Brain pericyte (primary cell): ENCODE measurements at regions not wholly inside any gene's neighbourhood (a gene's known extent, or its start where the extent isn't known, plus 50 kb on each side); places are given as distances from the start of the nearest gene placed in this dataset.

Experiments
- DNase-seq: peaks from one replicate; pipeline ENCODE4 v3.0.0-alpha.2; 2012; ENCODE audit warnings: low read depth, low spot score

DNA sequence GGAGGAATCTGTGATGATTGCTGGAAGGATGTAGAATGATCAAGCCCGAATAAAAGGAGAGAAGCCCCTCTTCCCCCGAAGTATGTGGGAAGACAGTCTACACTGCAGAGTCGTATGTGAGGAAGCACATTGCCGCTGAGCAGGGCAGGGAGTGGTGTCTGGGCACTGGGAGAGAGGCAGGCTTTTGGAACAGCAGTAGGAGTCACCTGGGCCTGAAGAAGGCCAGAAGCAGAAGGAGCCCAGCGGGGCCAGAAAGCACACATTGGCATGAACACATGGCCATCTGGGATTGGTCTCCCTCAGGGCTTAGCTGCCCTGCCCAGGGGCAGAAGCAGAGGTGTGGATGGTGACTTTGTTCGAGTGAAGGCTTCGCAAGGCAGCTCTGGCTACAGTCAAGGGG is 162.8 kb downstream of the ERCC6L2 start:
- DNase-seq: no peak

GRCh38 chr9:96034553-96035122 is 159.1 kb downstream of the ERCC6L2 start:
- DNase-seq: no peak

DNA sequence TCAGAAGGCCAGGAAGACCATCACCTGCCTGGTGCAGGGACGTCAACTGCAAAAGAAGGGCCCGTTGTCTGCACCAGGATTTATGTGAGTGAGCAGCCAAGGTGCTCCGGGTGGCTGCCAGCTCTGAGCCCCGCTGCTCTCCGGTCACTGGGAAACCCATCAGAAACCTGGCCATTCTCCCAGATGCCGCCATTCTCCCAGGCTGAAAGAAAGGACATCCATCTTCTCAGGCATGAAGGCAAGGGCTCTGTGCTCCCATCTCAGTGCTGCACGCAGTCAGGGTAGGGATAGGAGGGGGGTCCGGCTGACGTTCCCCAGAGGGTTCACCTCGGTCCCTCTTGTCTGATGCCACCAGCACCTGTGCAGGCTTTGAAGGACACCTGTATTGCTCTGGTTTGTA is 158.4 kb downstream of the ERCC6L2 start:
- DNase-seq: no peak

- DNase-seq: no peak
These were observed 156.5 kb downstream of the ERCC6L2 start for GRCh38 chr9:96031916-96032534.

DNA sequence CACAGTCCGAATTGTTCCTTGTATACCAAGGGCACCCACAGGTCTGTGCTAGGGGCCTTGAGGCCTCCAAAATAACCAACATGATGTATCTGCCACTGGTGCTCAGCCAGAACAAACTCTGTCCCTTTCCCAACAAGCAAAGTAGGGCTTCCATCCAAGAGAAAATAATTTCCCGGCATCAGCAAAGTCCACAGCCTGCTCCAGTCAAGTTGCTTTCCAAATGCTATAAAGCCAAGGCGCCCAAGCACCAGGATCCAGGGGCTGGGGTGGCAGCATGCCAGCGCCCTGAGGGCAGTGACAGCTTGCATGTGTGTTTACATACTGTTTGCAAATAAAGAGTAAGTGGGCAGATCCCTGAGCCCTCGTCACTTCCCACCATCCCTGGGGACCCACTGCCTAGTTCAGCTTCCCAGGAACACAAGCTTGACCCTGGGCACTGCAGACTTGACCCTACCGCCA is 155.9 kb downstream of the ERCC6L2 start:
- peak; percentile 58 for DNase-seq

- no peak for DNase-seq
These were observed 154.4 kb downstream of the ERCC6L2 start for GRCh38 chr9:96029722-96030530.

- DNase-seq: no peak
These were observed 152.0 kb downstream of the ERCC6L2 start for GRCh38 chr9:96027251-96028131.

GRCh38 chr9:96026655-96027213 is 151.2 kb downstream of the ERCC6L2 start:
- no peak for DNase-seq

DNA sequence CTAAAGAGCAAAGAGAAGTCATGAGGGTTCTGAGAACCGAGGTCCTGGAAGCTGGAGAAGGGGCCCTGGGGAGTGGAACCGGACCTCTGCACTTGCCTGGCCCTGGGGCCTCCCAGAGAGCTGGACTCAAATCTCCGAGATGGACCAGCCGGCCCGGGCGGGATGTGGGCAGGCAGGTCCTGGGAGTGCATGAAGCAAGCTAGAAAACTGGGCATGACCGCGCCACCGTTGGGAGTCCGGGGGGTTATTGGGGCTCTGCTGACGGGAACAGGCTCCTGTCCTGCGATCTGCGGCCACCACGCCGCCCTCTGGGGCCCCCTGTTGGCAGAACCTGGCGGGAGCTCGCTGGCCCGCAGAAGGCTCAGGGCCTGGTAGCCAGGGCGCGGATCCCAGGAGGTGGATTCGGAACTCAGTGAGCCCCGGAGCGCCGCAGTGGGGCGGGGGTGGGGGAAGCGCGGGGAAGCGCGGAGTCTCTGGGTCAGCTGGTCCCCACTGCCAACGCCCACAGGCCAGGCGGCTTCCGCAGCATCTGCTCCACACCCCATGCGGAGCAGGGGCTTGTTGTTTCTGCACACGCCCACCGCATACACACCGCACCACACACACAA is 150.6 kb downstream of the ERCC6L2 start:
- no peak for DNase-seq

GRCh38 chr9:96023486-96023885 is 148.0 kb downstream of the ERCC6L2 start:
- DNase-seq: no peak

- no peak for DNase-seq
These were observed 147.1 kb downstream of the ERCC6L2 start for GRCh38 chr9:96022445-96023051.

DNA sequence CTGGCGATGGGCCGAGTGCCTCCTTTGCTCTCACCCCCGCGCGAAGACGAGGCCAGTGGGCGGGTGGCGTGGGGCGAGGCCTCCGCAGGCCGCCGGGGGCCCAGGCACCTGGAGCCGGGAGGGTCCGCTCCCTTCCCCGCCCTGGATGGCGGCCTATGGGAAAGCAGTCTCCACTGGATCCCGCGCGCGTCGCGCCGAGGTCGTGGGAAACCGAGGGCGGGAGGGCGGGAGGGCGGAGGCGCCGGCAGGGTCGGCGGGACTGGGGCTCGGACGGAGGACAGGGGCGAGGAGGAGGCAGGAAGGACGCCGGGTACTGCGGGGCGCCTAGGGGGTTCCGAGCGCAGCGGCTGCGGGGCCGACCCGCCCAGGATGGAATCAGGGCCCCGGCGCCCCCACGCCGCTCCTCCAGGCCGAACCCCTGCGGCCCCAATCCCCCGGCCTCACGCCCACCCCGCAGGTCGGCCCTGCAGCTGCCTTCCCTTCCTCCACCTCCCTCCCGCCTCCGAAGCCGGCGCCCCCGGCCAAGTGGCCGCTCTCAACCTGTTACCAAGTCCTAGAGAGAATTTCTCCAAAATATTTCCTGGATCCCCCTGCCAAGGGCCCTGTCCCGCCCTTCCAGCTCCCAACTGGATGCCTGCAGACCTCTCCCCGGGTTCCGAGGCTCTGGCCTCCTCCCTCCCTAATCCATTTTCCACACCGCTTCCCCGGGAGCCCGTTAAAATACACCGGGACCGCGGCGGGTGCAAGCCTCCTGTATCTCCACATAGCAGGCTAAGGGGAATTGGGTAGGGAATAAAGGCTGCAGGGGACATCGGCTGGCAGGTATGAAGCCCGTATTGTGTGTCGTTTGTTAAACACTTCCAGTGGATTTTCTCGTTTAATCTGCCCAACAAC is 146.3 kb downstream of the ERCC6L2 start:
- DNase-seq: no peak

DNA sequence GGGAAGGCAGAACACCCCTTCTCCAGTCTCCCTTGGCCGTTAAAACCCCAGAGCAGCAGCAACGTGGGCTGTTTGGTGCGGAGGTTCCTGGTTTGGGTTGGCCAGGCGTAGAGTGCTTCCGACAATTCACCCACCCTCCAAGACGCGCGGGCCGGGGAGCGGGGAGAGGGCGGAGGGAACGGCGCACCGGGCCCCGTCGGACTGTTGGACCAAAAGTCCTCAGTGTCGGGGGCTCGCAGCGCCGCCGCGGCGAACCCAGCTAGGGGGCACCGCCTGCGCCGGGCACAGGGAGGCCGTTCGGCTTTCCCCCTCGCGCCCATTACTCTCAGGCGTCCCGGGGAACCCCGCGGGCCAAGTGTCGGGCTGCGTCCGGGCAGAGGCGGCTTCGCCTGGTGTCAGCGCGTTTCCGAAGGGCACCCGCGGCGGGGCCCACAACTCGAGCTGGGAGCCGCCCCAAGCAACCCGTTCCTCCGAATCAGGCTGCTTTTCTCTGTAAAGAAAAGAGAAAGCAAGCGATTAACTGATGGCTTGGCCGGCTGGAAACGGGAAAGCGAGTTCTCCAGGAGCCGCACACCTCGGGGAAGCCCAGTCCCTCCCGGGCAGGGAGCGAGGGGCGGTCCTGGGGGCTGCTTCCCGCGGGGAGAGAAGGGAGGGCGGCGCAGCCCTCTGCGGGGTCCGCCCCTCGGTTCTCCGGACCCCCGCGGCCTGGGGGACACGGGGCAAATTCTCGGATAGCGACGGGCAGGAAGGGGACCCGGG is 145.5 kb downstream of the ERCC6L2 start:
- no peak for DNase-seq

DNA sequence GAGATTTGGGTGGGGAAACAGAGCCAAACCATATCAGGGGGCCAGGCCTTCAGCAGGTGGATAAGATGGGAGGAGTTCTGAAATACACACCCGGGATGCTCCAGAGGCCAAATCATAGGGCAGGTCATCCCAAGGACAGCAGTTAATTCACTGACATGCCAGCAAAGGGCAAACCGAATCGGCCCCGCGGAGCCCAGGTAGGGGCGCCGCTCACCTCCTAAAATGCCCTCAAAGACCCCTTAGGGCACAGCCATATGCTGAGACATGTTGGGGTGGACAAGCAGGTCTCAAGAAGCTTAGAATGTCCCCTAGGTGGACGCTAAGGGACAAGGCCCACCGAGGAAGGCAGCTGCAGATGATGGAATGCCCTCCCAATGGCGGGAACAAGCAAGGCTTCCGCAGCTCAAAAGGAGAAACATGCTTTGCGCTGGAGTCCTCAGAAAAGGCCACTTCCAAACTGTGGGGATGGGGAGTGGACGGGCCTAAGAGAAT is 144.9 kb downstream of the ERCC6L2 start:
- DNase-seq: no peak
